K562 (cell line): ENCODE measurements at regions not wholly inside any gene's neighbourhood (a gene's known extent, or its start where the extent isn't known, plus 50 kb on each side); places are given as distances from the start of the nearest gene placed in this dataset.
A peak's percentile ranks its signal among the peaks of the same experiment; 100 is the strongest.

Source experiments
- ATAC-seq: fragments of 200-7000 bp; cut with Tn5 transposase; 3 replicates; pipeline ENCODE4 v1.9.1; 2020; ENCODE audit warnings: moderate library complexity
- BruUV-seq: library from RNA; stranded (reverse); fragments of 400-500 nt; replicated peaks from 2 replicates; lab custom pipeline; 2021; lab: Mats Ljungman, UMichigan
- CTCF ChIA-PET: fragments of 300-600 bp; formaldehyde crosslinking; extraction: SDS; loops from one replicate; lab custom pipeline; 2021; ENCODE audit warnings: low intra/inter-chr PET ratio; lab: Yijun Ruan, JAX
- POLR2A ChIA-PET: fragments of 300-600, 350-650 bp; sonication (Branson Sonifier 250); formaldehyde crosslinking; extraction: SDS; loops from one replicate; lab custom pipeline; 2021; ENCODE audit warnings: antibody characterized with exemption, inconsistent platforms; lab: Yijun Ruan, JAX
- DNase-seq, 4 experiments: peaks; one replicate each; pipeline versions ENCODE4 v3.0.0 to v3.0.0-alpha.2; 2011 to 2018; ENCODE audit warnings: low spot score in 3 of 4, mixed read lengths in 3 of 4; ENCODE audit errors: extremely low read depth in 1 of 4
- FAIRE-seq: peaks from 2 replicates; lab custom pipeline; 2011; peaks lifted over from hg19 to GRCh38; lab: Jason Lieb, UNC
- H2AFZ ChIP-seq: 2 replicates; pipeline ENCODE4 v1.6.0; 2011; ENCODE audit warnings: low read depth, low read length, control low read depth, inconsistent platforms
- H3K27ac ChIP-seq: fragments of 200-600 bp; 3 replicates; pipeline ENCODE4 v1.8.0; 2011; ENCODE audit warnings: low read depth, mild to moderate bottlenecking, control low read depth, inconsistent platforms, low read length, moderate library complexity, mixed read lengths; ENCODE audit errors: extremely low read depth
- H3K27me3 ChIP-seq, 2 experiments: fragments of 300-600 bp in 1 of 2; 2 replicates in 1 of 2; 3 replicates in 1 of 2; pipeline versions ENCODE4 v1.6.0 to v1.8.0; 2011; ENCODE audit warnings: inconsistent platforms in 2 of 2, low read length in 2 of 2, mild to moderate bottlenecking in 1 of 2, mixed read lengths in 1 of 2, moderate library complexity in 1 of 2; ENCODE audit not compliant: control insufficient read depth in 2 of 2, insufficient read depth in 2 of 2
- H3K36me3 ChIP-seq: fragments of 300-600 bp; 3 replicates; pipeline ENCODE4 v1.8.0; 2011; ENCODE audit warnings: mild to moderate bottlenecking, low read length, inconsistent platforms; ENCODE audit not compliant: control insufficient read depth, insufficient read depth
- H3K4me1 ChIP-seq, 2 experiments: fragments of 200-600 bp in 1 of 2; replicated peaks in 1 of 2; 2 replicates in 1 of 2; 3 replicates in 1 of 2; pipeline versions ENCODE4 v1.5.1 to v1.8.0; 2011; ENCODE audit warnings: inconsistent platforms in 2 of 2, low read length in 2 of 2, mild to moderate bottlenecking in 1 of 2, mixed read lengths in 1 of 2, moderate library complexity in 1 of 2; ENCODE audit not compliant: control insufficient read depth in 2 of 2, insufficient read depth in 2 of 2
- H3K4me2 ChIP-seq: 2 replicates; pipeline ENCODE4 v1.6.1; 2011; ENCODE audit warnings: low read length, control low read depth, inconsistent platforms, mixed read lengths; ENCODE audit not compliant: insufficient read depth
- H3K4me3 ChIP-seq: fragments of 200-600 bp; sonication (generic), shearing (Covaris generic); 2 replicates; pipeline ENCODE4 v1.5.1; 2016; ENCODE audit warnings: control low read depth, inconsistent platforms
- H3K79me2 ChIP-seq: fragments of 200-600 bp; 3 replicates; pipeline ENCODE4 v1.8.0; 2011; ENCODE audit warnings: low read length, inconsistent platforms; ENCODE audit not compliant: control insufficient read depth, insufficient read depth
- H3K9ac ChIP-seq, 2 experiments: 2 replicates each; pipeline versions ENCODE4 v1.6.0 to v1.6.1; 2011; ENCODE audit warnings: low read depth in 2 of 2, low read length in 2 of 2, control low read depth in 1 of 2, inconsistent platforms in 1 of 2, mild to moderate bottlenecking in 1 of 2, mixed read lengths in 1 of 2; ENCODE audit not compliant: insufficient read depth in 1 of 2
- H3K9me1 ChIP-seq: one replicate; pipeline ENCODE4 v1.6.0; 2011; ENCODE audit warnings: inconsistent platforms, mild to moderate bottlenecking, low read length, moderate library complexity; ENCODE audit not compliant: control insufficient read depth, insufficient read depth
- H3K9me3 ChIP-seq: replicated peaks from 2 replicates; pipeline ENCODE4 v1.5.1; 2011; ENCODE audit warnings: low read depth, low read length, inconsistent platforms; ENCODE audit not compliant: control insufficient read depth, insufficient read depth
- H4K20me1 ChIP-seq: replicated peaks from 2 replicates; pipeline ENCODE4 v1.6.1; 2011; ENCODE audit warnings: low read length, inconsistent platforms, mixed read lengths; ENCODE audit not compliant: control insufficient read depth, insufficient read depth
- BRD4 ChIP-seq: fragments of 200-600 bp; sonication (generic); IDR thresholded peaks from 2 replicates; pipeline ENCODE4 v1.6.1; 2017; ENCODE audit warnings: inconsistent platforms
- CTCF ChIP-seq, 3 experiments: IDR thresholded peaks in 2 of 3; conservative IDR thresholded peaks in 1 of 3; 2 replicates each; pipeline ENCODE4 v1.5.1; 2011 to 2012; ENCODE audit warnings: low read length in 3 of 3, mild to moderate bottlenecking in 3 of 3, control low read depth in 2 of 3, improper control_type of control experiment in 1 of 3, inconsistent platforms in 1 of 3, low read depth in 1 of 3, mixed read lengths in 1 of 3, moderate library complexity in 1 of 3; ENCODE audit not compliant: insufficient read depth in 2 of 3
- KLF10 ChIP-seq: fragments of 250-450 bp; sonication (Bioruptor Pico); IDR thresholded peaks from 2 replicates; pipeline ENCODE4 v1.6.1; 2021; ENCODE audit warnings: matching md5 sums
- NCOA4 ChIP-seq: fragments of 450-650 bp; IDR thresholded peaks from 2 replicates; pipeline ENCODE4 v1.6.1; 2018; ENCODE audit warnings: mild to moderate bottlenecking; ENCODE audit not compliant: partially characterized antibody
- SMC3 ChIP-seq: conservative IDR thresholded peaks from 2 replicates; pipeline ENCODE4 v1.6.1; 2011; ENCODE audit warnings: low read depth, low read length, improper control_type of control experiment; ENCODE audit not compliant: insufficient read depth
- TEAD1 ChIP-seq, 2 experiments: fragments of 450-650 bp in 1 of 2; sonication (generic) in 1 of 2; formaldehyde crosslinking; IDR thresholded peaks; 2 replicates each; pipeline versions ENCODE4 v1.4.0 to v1.8.0; 2020 to 2022; ENCODE audit warnings: mild to moderate bottlenecking in 2 of 2, missing genetic modification reagents in 1 of 2
- ZNF239 ChIP-seq: fragments of 250-450 bp; sonication (Bioruptor Pico); IDR thresholded peaks from 2 replicates; pipeline ENCODE4 v1.4.0; 2020; ENCODE audit warnings: mild to moderate bottlenecking
- WGBS: fragments of 100-300 bp; shearing (Covaris generic); methylation state at CpG from one replicate; pipeline ENCODE4 v1.1.6; 2016; ENCODE audit warnings: low coverage, mixed read lengths; ENCODE audit not compliant: insufficient coverage; ENCODE audit errors: missing lambda C conversion rate; 5-methylcytosine and 5-hydroxymethylcytosine counted together
- in situ Hi-C: fragments of 300-500 bp; cut with MboI; formaldehyde crosslinking; loops from 4 replicates; pipeline ENCODE4 v1.15.0; 2018; ENCODE audit warnings: inconsistent platforms, mixed read lengths
- intact Hi-C: fragments of 100-400 bp; cut with micrococcal nuclease; formaldehyde crosslinking; loops from 2 replicates; pipeline ENCODE4 v1.14.2; 2022

DNA sequence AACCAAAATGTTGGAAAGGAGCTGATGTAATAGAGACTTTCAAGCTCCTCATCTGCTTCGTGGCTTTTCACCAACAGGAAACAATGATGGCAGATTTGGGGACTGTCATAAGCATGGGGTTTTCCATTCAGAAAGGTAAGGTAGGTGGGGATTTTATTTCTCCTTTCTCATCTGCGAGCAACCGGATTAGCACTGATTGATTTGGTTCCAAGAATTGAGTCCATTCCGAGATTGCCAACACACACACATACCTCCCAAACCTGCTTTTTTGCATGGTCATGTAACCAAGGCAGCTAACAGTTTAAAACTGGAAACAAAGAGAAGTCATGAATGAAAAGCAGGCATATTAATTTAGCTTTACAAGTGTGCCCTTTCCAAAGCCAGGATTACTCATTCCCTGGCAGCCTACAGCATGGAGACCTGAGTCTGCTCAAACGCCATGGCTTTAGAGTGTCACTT is 63.0 kb upstream of the LNX1 start (continued):
- TF ChIP-seq TEAD1 (CRISPR knock-in tag; IDR thresholded peaks at IDR 0.05), result no peak
- no peak for TF ChIP-seq NCOA4

DNA sequence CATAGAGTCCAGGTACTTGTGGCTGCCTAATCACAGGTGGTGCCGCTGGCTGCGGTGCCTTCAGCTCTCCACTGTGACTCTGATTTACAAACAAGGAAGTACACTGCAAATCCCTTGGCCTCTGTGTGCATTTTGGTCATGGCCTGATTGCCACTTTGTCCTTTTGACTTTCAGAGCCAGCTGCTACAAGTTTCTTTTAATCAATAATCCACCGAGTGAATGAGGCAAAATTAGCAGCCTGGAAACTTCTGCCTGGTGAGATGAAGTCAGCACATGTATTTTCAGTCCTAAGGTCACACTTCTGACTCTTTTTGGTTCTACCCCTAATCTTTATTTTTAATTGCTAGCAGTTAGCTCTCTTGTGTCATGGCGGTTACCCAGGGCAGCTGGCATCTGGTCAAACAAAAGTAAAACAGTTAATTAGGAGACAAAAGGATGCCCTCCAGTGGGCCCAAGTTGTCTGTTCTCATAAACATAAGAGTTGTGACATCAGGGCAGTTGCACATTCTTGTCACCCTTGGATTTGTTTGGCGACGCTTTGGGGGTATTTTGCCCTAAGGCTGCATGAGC is 62.3 kb upstream of the LNX1 start:
- Histone ChIP-seq H3K4me3 (no peak overlapping the region), H3K4me2 (no peak overlapping the region)
- no TSS peak for BruUV-seq

More for the DNA sequence above, 62.3 kb upstream of the LNX1 start:
- Histone ChIP-seq H3K9me3 (no peaks in the 10 kb centered on the region), H3K4me1 (no peaks in the 10 kb centered on the region; a peak in 1 of 5 replicates), H4K20me1 (no peaks in the 10 kb centered on the region), H3K79me2 (no peaks in the 10 kb centered on the region), H2AFZ (no peak overlapping the region), H3K9ac (no peak overlapping the region), H3K27ac (no peak overlapping the region), H3K9me1 (no peaks in the 10 kb centered on the region), H3K36me3 (no peaks in the 10 kb centered on the region), H3K27me3 (peaks cover 4 to 20% of the 10 kb centered on the region in 2 experiments; a peak in 2 of 5 replicates)
- FAIRE-seq (no peak), DNase-seq (no peak), ATAC-seq (no peak)
- TF ChIP-seq ZNF239 (CRISPR knock-in tag) (no peak), CTCF (IDR thresholded peaks at IDR 0.05 in 2 of 3, conservative IDR thresholded peaks at IDR 0.05 in 1 of 3; ENCODE audit: insufficient read depth in 2 of 3, low read depth in 1 of 3, low read length in 3 of 3) (peak in 1 of 3 experiments; percentile 8; a peak in 1 of 6 replicates), SMC3 (0 out of 2 replicates have a peak, but pooled peaks have one; percentile 11), KLF10 (CRISPR knock-in tag) (no peak), BRD4 (no peak)
- ChIA-PET CTCF (no interaction called here), POLR2A (interaction anchor here (0.8 kb wide), 1 partner anchor 153 kb away, joined by 3 read pairs; no protein-coding TSS in a partner anchor)
- 4% methylated on average over 6 of the region's 6 CpGs for WGBS
- intact Hi-C loops (loop anchor here (10.0 kb wide), 1 partner anchor 639 kb away; no protein-coding TSS in a partner anchor), in situ Hi-C loops (no loop called here)
